Smooth muscle cell (in vitro differentiated cells): ENCODE measurements at regions not wholly inside any gene's neighbourhood (a gene's known extent, or its start where the extent isn't known, plus 50 kb on each side); places are given as distances from the start of the nearest gene placed in this dataset.
"Not testable (repeated sequence)": the region's sequence is repeated elsewhere in the genome, so short reads cannot be mapped to it uniquely, and the experiment has no call there.

Experiments
- DNase-seq: peaks from one replicate; lab custom pipeline; 2025; ENCODE audit not compliant: unreplicated experiment; lab: John Stamatoyannopoulos, UW
- H2AFZ ChIP-seq: fragments of 200-600 bp; sonication (generic); 2 replicates; pipeline ENCODE4 v1.6.0; 2016; ENCODE audit warnings: antibody characterized with exemption, low read depth, mild to moderate bottlenecking
- H3F3A ChIP-seq: fragments of 200-600 bp; sonication (generic); 2 replicates; pipeline ENCODE4 v1.6.0; 2017; ENCODE audit warnings: antibody characterized with exemption, low read depth
- H3K27ac ChIP-seq: fragments of 200-600 bp; sonication (generic); 2 replicates; pipeline ENCODE4 v1.5.1; 2016; ENCODE audit warnings: low read depth, mild to moderate bottlenecking
- H3K27me3 ChIP-seq: fragments of 200-600 bp; sonication (generic); 2 replicates; pipeline ENCODE4 v1.6.1; 2016; ENCODE audit warnings: low read depth, mild to moderate bottlenecking
- H3K36me3 ChIP-seq: fragments of 200-600 bp; sonication (generic); 2 replicates; pipeline ENCODE4 v1.5.1; 2016; ENCODE audit warnings: low read depth
- H3K4me1 ChIP-seq: fragments of 200-600 bp; sonication (generic); 2 replicates; pipeline ENCODE4 v1.5.1; 2016; ENCODE audit warnings: low read depth
- H3K4me2 ChIP-seq: fragments of 200-600 bp; sonication (generic); 2 replicates; pipeline ENCODE4 v1.6.0; 2016; ENCODE audit warnings: mild to moderate bottlenecking
- H3K4me3 ChIP-seq: fragments of 200-600 bp; sonication (generic); 2 replicates; pipeline ENCODE4 v1.5.1; 2016; ENCODE audit warnings: mild to moderate bottlenecking
- H3K79me2 ChIP-seq: fragments of 200-600 bp; sonication (generic); 2 replicates; pipeline ENCODE4 v1.6.0; 2016; ENCODE audit warnings: low read depth, mild to moderate bottlenecking
- H3K9ac ChIP-seq: fragments of 200-600 bp; sonication (generic); 2 replicates; pipeline ENCODE4 v1.6.0; 2016; ENCODE audit warnings: low read depth
- H3K9me3 ChIP-seq: fragments of 200-600 bp; sonication (generic); replicated peaks from 2 replicates; pipeline ENCODE4 v1.5.1; 2016; ENCODE audit warnings: low read depth
- H4K20me1 ChIP-seq: fragments of 200-600 bp; sonication (generic); 2 replicates; pipeline ENCODE4 v1.6.0; 2016; ENCODE audit warnings: low read depth
- CTCF ChIP-seq: fragments of 200-600 bp; sonication (generic); IDR thresholded peaks from 2 replicates; pipeline ENCODE4 v1.5.1; 2017; ENCODE audit warnings: borderline replicate concordance, mild to moderate bottlenecking, antibody characterized with exemption; ENCODE audit not compliant: insufficient read depth, poor library complexity, severe bottlenecking
- WGBS: methylation state at CpG from one replicate; pipeline ENCODE4 v1.1.7; 2016; ENCODE audit warnings: low lambda C conversion rate; 5-methylcytosine and 5-hydroxymethylcytosine counted together

GRCh38 chr4:111074523-111075114 is 451.7 kb upstream of the PITX2 start:
- Histone ChIP-seq H3K4me1 (no peaks in the 10 kb centered on the region), H3K4me3 (no peak overlapping the region), H3K9me3 (peaks cover 3% of the 10 kb centered on the region), H4K20me1 (no peaks in the 10 kb centered on the region), H3K4me2 (no peak overlapping the region), H3K79me2 (no peaks in the 10 kb centered on the region), H3K9ac (no peak overlapping the region), H3K36me3 (no peaks in the 10 kb centered on the region), H3K27ac (no peak overlapping the region), H2AFZ (no peak overlapping the region), H3F3A (no peaks in the 10 kb centered on the region), H3K27me3 (no peaks in the 10 kb centered on the region)
- WGBS, result 82% methylated on average over 12 of the region's 12 CpGs
- TF ChIP-seq CTCF, result no peak
- DNase-seq, result no peak

- 94% methylated on average over 1 of the region's 1 CpG for WGBS
Measured at GRCh38 chr4:111076299-111076698, 453.4 kb upstream of the PITX2 start.

GRCh38 chr4:111108153-111108552 is 485.3 kb upstream of the PITX2 start:
- Histone ChIP-seq H3K27ac (no peak overlapping the region), H3K4me1 (no peaks in the 10 kb centered on the region), H3K4me3 (no peak overlapping the region), H3K9ac (no peak overlapping the region), H2AFZ (no peak overlapping the region), H4K20me1 (no peaks in the 10 kb centered on the region), H3K36me3 (no peaks in the 10 kb centered on the region), H3K9me3 (no peaks in the 10 kb centered on the region), H3F3A (no peaks in the 10 kb centered on the region), H3K79me2 (no peaks in the 10 kb centered on the region), H3K27me3 (no peaks in the 10 kb centered on the region), H3K4me2 (no peak overlapping the region)
- 65% methylated on average over 1 of the region's 1 CpG for WGBS
- no peak for DNase-seq
- no peak for TF ChIP-seq CTCF

More at GRCh38 chr4:111076299-111076698, 453.4 kb upstream of the PITX2 start:
- H4K20me1 ChIP-seq, H3K9ac ChIP-seq, H3K36me3 ChIP-seq, H3K4me2 ChIP-seq, DNase-seq, H3K27me3 ChIP-seq, H3K4me1 ChIP-seq, H3K79me2 ChIP-seq, H2AFZ ChIP-seq, H3K27ac ChIP-seq, H3F3A ChIP-seq, H3K4me3 ChIP-seq, H3K9me3 ChIP-seq: not testable (repeated sequence)

GRCh38 chr4:111113591-111113990 is 490.7 kb upstream of the PITX2 start:
- no peak overlapping the region for H2AFZ ChIP-seq
- no peaks in the 10 kb centered on the region for H3K9me3 ChIP-seq
- H3K4me1 ChIP-seq, result no peaks in the 10 kb centered on the region
- WGBS, result 80% methylated on average over 3 of the region's 3 CpGs
- H3K27ac ChIP-seq, result peak overlapping the region; percentile 6
- H3K79me2 ChIP-seq, result no peaks in the 10 kb centered on the region
- no peak overlapping the region for H3K4me3 ChIP-seq
- H3K27me3 ChIP-seq, result no peaks in the 10 kb centered on the region
- H4K20me1 ChIP-seq, result no peaks in the 10 kb centered on the region
- H3F3A ChIP-seq, result no peaks in the 10 kb centered on the region
- no peak for DNase-seq
- TF ChIP-seq CTCF, result no peak
- H3K4me2 ChIP-seq, result no peak overlapping the region
- no peak overlapping the region for H3K9ac ChIP-seq
- no peaks in the 10 kb centered on the region for H3K36me3 ChIP-seq
